IMR-90 (cell line): ENCODE measurements at regions not wholly inside any gene's neighbourhood (a gene's known extent, or its start where the extent isn't known, plus 50 kb on each side); places are given as distances from the start of the nearest gene placed in this dataset.
"Not testable (repeated sequence)": the region's sequence is repeated elsewhere in the genome, so short reads cannot be mapped to it uniquely, and the experiment has no call there.

ENCODE experiments used
- ATAC-seq: fragments of 200-7000 bp; cut with Tn5 transposase; 2 replicates; pipeline ENCODE4 v1.9.1; 2020; ENCODE audit warnings: low read depth, mild to moderate bottlenecking, moderate library complexity
- BruUV-seq: library from RNA; stranded (reverse); fragments of 400-500 nt; replicated peaks from 2 replicates; lab custom pipeline; 2021; lab: Mats Ljungman, UMichigan
- CTCF ChIA-PET: fragments of 300-600 bp; formaldehyde crosslinking; extraction: SDS; loops from one replicate; lab custom pipeline; 2021; ENCODE audit warnings: antibody characterized with exemption; lab: Yijun Ruan, JAX
- POLR2A ChIA-PET: fragments of 300-600 bp; sonication (Branson Sonifier 250); formaldehyde crosslinking; loops from one replicate; lab custom pipeline; 2022; ENCODE audit warnings: antibody characterized with exemption; ENCODE audit not compliant: unreplicated experiment; lab: Charles Lee
- DNase-seq: peaks from one replicate; pipeline ENCODE4 v3.0.0; 2013
- H2AFZ ChIP-seq: replicated peaks from 2 replicates; pipeline ENCODE3; 2013; ENCODE audit warnings: low read length, mild to moderate bottlenecking; ENCODE audit not compliant: poor library complexity
- H2AK5ac ChIP-seq: 2 replicates; pipeline ENCODE4 v1.6.1; 2013; ENCODE audit warnings: low read depth, low read length, inconsistent platforms
- H2AK9ac ChIP-seq: replicated peaks from 2 replicates; pipeline ENCODE3; 2013; ENCODE audit warnings: mild to moderate bottlenecking, low read depth, low read length, moderate library complexity; ENCODE audit not compliant: poor library complexity
- H2BK120ac ChIP-seq: 2 replicates; pipeline ENCODE4 v1.6.1; 2013; ENCODE audit warnings: low read depth, low read length, inconsistent platforms
- H2BK15ac ChIP-seq: 3 replicates; pipeline ENCODE4 v1.6.1; 2013; ENCODE audit warnings: low read depth, low read length, inconsistent platforms
- H2BK20ac ChIP-seq: 2 replicates; pipeline ENCODE4 v1.6.1; 2013; ENCODE audit warnings: low read depth, mild to moderate bottlenecking, inconsistent platforms, low read length, moderate library complexity
- H2BK5ac ChIP-seq: 2 replicates; pipeline ENCODE4 v1.6.1; 2013; ENCODE audit warnings: mild to moderate bottlenecking, low read depth, low read length, inconsistent platforms; ENCODE audit not compliant: poor library complexity, severe bottlenecking
- H3K14ac ChIP-seq: replicated peaks from 2 replicates; pipeline ENCODE4 v1.6.1; 2013; ENCODE audit warnings: low read depth, low read length, inconsistent platforms
- H3K18ac ChIP-seq: 2 replicates; pipeline ENCODE4 v1.6.1; 2013; ENCODE audit warnings: low read depth, low read length, control low read depth
- H3K23ac ChIP-seq: 2 replicates; pipeline ENCODE4 v1.6.1; 2013; ENCODE audit warnings: low read depth, low read length, inconsistent platforms
- H3K27ac ChIP-seq: 2 replicates; pipeline ENCODE4 v1.5.1; 2013; ENCODE audit warnings: mild to moderate bottlenecking, control low read depth, low read length; ENCODE audit not compliant: insufficient read depth
- H3K27me3 ChIP-seq: 2 replicates; pipeline ENCODE4 v1.6.1; 2013; ENCODE audit warnings: low read length; ENCODE audit not compliant: control insufficient read depth, insufficient read depth
- H3K36me3 ChIP-seq: 2 replicates; pipeline ENCODE4 v1.6.1; 2013; ENCODE audit warnings: low read length, mixed read lengths; ENCODE audit not compliant: control insufficient read depth, insufficient read depth
- H3K4ac ChIP-seq: 2 replicates; pipeline ENCODE4 v1.6.1; 2013; ENCODE audit warnings: low read depth, low read length, inconsistent platforms
- H3K4me1 ChIP-seq: 2 replicates; pipeline ENCODE4 v1.6.1; 2013; ENCODE audit warnings: low read length, mixed read lengths; ENCODE audit not compliant: control insufficient read depth, insufficient read depth
- H3K4me2 ChIP-seq: 2 replicates; pipeline ENCODE4 v1.6.1; 2013; ENCODE audit warnings: low read depth, mild to moderate bottlenecking, control low read depth, low read length, moderate library complexity
- H3K4me3 ChIP-seq: 2 replicates; pipeline ENCODE4 v1.5.1; 2013; ENCODE audit warnings: low read depth, mild to moderate bottlenecking, control low read depth, low read length, moderate library complexity; ENCODE audit not compliant: insufficient read depth
- H3K56ac ChIP-seq: 2 replicates; pipeline ENCODE4 v1.6.1; 2013; ENCODE audit warnings: low read length, inconsistent platforms; ENCODE audit not compliant: insufficient read depth; ENCODE audit errors: extremely low read depth
- H3K79me1 ChIP-seq, 2 experiments: 2 replicates each; pipeline ENCODE4 v1.6.1; 2013; ENCODE audit warnings: low read length in 2 of 2, inconsistent platforms in 1 of 2, low read depth in 1 of 2
- H3K9ac ChIP-seq: 2 replicates; pipeline ENCODE4 v1.6.1; 2013; ENCODE audit warnings: low read depth, low read length, control low read depth
- H3K9me1 ChIP-seq: 2 replicates; pipeline ENCODE4 v1.6.1; 2013; ENCODE audit warnings: low read length, inconsistent platforms; ENCODE audit not compliant: insufficient read depth
- H3K9me3 ChIP-seq: 2 replicates; pipeline ENCODE4 v1.6.1; 2013; ENCODE audit warnings: low read length; ENCODE audit not compliant: control insufficient read depth, insufficient read depth
- H4K20me1 ChIP-seq: 2 replicates; pipeline ENCODE4 v1.6.1; 2013; ENCODE audit warnings: low read length, inconsistent platforms; ENCODE audit not compliant: insufficient read depth
- H4K5ac ChIP-seq: 2 replicates; pipeline ENCODE4 v1.6.1; 2013; ENCODE audit warnings: mild to moderate bottlenecking, low read depth, low read length, control low read depth
- H4K8ac ChIP-seq, 2 experiments: 2 replicates each; pipeline ENCODE4 v1.6.1; 2013; ENCODE audit warnings: low read depth in 2 of 2, low read length in 2 of 2, control low read depth in 1 of 2, inconsistent platforms in 1 of 2
- H4K91ac ChIP-seq: 2 replicates; pipeline ENCODE4 v1.6.1; 2013; ENCODE audit warnings: low read depth, low read length, inconsistent platforms; ENCODE audit not compliant: insufficient read depth
- WGBS, 2 experiments: methylation state at CpG; one replicate each; pipeline versions ENCODE4 v1.1.5 to v1.1.7; 2013; ENCODE audit warnings: missing lambda C conversion rate in 2 of 2; ENCODE audit not compliant: insufficient read length in 1 of 2; ENCODE audit errors: extremely low coverage in 2 of 2; 5-methylcytosine and 5-hydroxymethylcytosine counted together
- dilution Hi-C: fragments of 300-500 bp; cut with HindIII; formaldehyde crosslinking; loops from one replicate; pipeline ENCODE4 v1.14.3; 2018; ENCODE audit warnings: low sequenced_read_pairs; ENCODE audit not compliant: unreplicated experiment
- in situ Hi-C: fragments of 300-500 bp; cut with MboI; formaldehyde crosslinking; loops from 3 replicates; pipeline ENCODE4 v1.14.3; 2019; ENCODE audit warnings: low sequenced_read_pairs, inconsistent platforms, mixed read lengths
- intact Hi-C: fragments of 100-400 bp; cut with micrococcal nuclease; formaldehyde crosslinking; loops from 2 replicates; pipeline ENCODE4 v1.10.0; 2022

- not testable (repeated sequence) for H4K8ac ChIP-seq
These were observed 333.6 kb upstream of the PLGLB2 start for GRCh38 chr2:87414331-87414730.

DNA sequence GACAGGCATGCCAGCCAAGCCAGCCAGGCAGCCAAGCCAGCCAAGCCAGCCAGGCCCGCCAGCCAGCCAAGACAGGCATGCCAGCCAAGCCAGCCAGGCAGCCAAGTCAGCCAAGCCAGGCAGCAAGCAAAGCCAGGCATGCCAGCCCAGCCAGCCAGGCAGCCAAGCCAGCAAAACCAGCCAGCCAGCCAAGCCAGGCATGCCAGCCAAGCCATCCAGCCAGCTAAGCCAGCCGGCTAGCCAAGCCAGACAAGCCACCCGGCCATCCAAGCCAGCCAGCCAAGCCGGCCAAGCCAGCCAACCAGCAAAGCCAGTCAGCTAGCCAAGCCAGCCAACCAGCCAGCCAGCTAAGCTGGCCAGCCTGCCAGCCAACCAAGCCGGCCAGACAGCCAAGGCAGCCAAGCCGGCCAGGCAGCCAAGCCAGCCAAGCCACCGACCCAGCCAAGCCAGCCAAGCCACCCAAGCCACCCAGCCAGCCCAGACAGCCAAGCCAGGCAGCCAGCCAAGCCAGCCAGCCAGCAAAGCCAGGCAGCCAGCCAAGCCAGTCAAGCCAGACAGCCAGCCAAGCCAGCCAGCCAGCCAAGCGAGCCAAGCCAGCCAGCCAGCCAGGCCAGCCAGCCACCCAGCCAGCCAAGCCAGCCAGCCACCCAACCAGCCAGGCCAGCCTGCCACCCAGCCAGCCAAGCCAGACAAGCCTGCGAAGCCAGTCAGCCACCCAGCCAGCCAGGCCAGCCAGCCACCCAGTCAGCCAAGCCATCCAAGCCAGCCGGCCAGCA lies 332.9 kb upstream of the PLGLB2 start:
- H3K27me3 ChIP-seq, H3K4me2 ChIP-seq, H3K36me3 ChIP-seq, CTCF ChIA-PET, H2BK15ac ChIP-seq, H3K4me3 ChIP-seq, H4K20me1 ChIP-seq, H3K4me1 ChIP-seq, H2BK120ac ChIP-seq, H3K56ac ChIP-seq, intact Hi-C loops, H2AK9ac ChIP-seq, H2BK5ac ChIP-seq, in situ Hi-C loops, H3K9me3 ChIP-seq, dilution Hi-C loops, DNase-seq, H2AK5ac ChIP-seq, ATAC-seq, H3K79me1 ChIP-seq, H3K9me1 ChIP-seq, H4K91ac ChIP-seq, H3K18ac ChIP-seq, POLR2A ChIA-PET, H3K23ac ChIP-seq, H3K4ac ChIP-seq, H3K9ac ChIP-seq, H4K8ac ChIP-seq, H3K14ac ChIP-seq, H2AFZ ChIP-seq, H4K5ac ChIP-seq, H2BK20ac ChIP-seq, H3K27ac ChIP-seq, BruUV-seq: not testable (repeated sequence)
- 83% methylated on average over 1 of the region's 10 CpGs; no CpG with 5 or more reads in 1 of the 2 experiments for WGBS, 2 experiments

More at GRCh38 chr2:87414331-87414730, 333.6 kb upstream of the PLGLB2 start:
- H4K5ac ChIP-seq, H3K4ac ChIP-seq, in situ Hi-C loops, H2BK15ac ChIP-seq, H2AK5ac ChIP-seq, H2BK20ac ChIP-seq, H3K79me1 ChIP-seq, H3K4me1 ChIP-seq, H3K9me3 ChIP-seq, BruUV-seq, H4K20me1 ChIP-seq, H4K91ac ChIP-seq, H3K14ac ChIP-seq, H3K4me2 ChIP-seq, H3K9me1 ChIP-seq, H2AFZ ChIP-seq, H3K4me3 ChIP-seq, H3K9ac ChIP-seq, ATAC-seq, CTCF ChIA-PET, H2AK9ac ChIP-seq, H2BK5ac ChIP-seq, H3K36me3 ChIP-seq, H3K27ac ChIP-seq, H3K18ac ChIP-seq, dilution Hi-C loops, H3K27me3 ChIP-seq, H3K23ac ChIP-seq, DNase-seq, H2BK120ac ChIP-seq, POLR2A ChIA-PET, intact Hi-C loops, H3K56ac ChIP-seq: not testable (repeated sequence)
- WGBS, 2 experiments = no CpG with 5 or more reads among the region's 1 CpG
